Trophoblast cell (in vitro differentiated cells and primary cell): ENCODE measurements at regions not wholly inside any gene's neighbourhood (a gene's known extent, or its start where the extent isn't known, plus 50 kb on each side); places are given as distances from the start of the nearest gene placed in this dataset.

Source experiments
- DNase-seq, 2 donors: peaks; one replicate each; pipeline ENCODE4 v3.0.0-alpha.2; 2016
- H2AFZ ChIP-seq: 2 replicates; pipeline ENCODE4 v1.6.1; 2013; ENCODE audit warnings: low read length, moderate library complexity, mild to moderate bottlenecking; ENCODE audit not compliant: insufficient read depth, poor library complexity
- H2AK5ac ChIP-seq: 2 replicates; pipeline ENCODE4 v1.6.1; 2013; ENCODE audit warnings: mild to moderate bottlenecking, low read length
- H2BK120ac ChIP-seq: 2 replicates; pipeline ENCODE4 v1.6.1; 2013; ENCODE audit warnings: low read length, mild to moderate bottlenecking, moderate library complexity; ENCODE audit not compliant: insufficient read depth, poor library complexity
- H2BK12ac ChIP-seq: 2 replicates; pipeline ENCODE4 v1.6.1; 2013; ENCODE audit warnings: mild to moderate bottlenecking, low read length, moderate library complexity
- H2BK5ac ChIP-seq: 2 replicates; pipeline ENCODE4 v1.6.1; 2013; ENCODE audit warnings: low read length, low read depth, moderate library complexity, mild to moderate bottlenecking; ENCODE audit not compliant: poor library complexity
- H3K14ac ChIP-seq: 2 replicates; pipeline ENCODE4 v1.6.1; 2013; ENCODE audit warnings: mild to moderate bottlenecking, low read length
- H3K18ac ChIP-seq: 2 replicates; pipeline ENCODE4 v1.6.1; 2013; ENCODE audit warnings: mild to moderate bottlenecking, low read length
- H3K23ac ChIP-seq: 2 replicates; pipeline ENCODE4 v1.6.1; 2013; ENCODE audit warnings: low read length
- H3K27ac ChIP-seq: 2 replicates; pipeline ENCODE4 v1.5.1; 2013; ENCODE audit warnings: low read depth, mild to moderate bottlenecking, inconsistent platforms, low read length, moderate library complexity
- H3K27me3 ChIP-seq: 2 replicates; pipeline ENCODE4 v1.6.1; 2013; ENCODE audit warnings: inconsistent platforms, mild to moderate bottlenecking, low read length, moderate library complexity; ENCODE audit not compliant: insufficient read depth
- H3K36me3 ChIP-seq, 2 experiments: 1 replicate in 1 of 2; 2 replicates in 1 of 2; pipeline ENCODE4 v1.6.1; 2013; ENCODE audit warnings: low read length in 2 of 2, mild to moderate bottlenecking in 2 of 2, moderate library complexity in 1 of 2; ENCODE audit not compliant: insufficient read depth in 2 of 2, control insufficient read depth in 1 of 2
- H3K4ac ChIP-seq: 2 replicates; pipeline ENCODE4 v1.6.1; 2013; ENCODE audit warnings: low read depth, mild to moderate bottlenecking, low read length, moderate library complexity
- H3K4me1 ChIP-seq, 2 experiments: 1 replicate in 1 of 2; 2 replicates in 1 of 2; pipeline ENCODE4 v1.6.1; 2013; ENCODE audit warnings: low read length in 2 of 2, mild to moderate bottlenecking in 2 of 2, moderate library complexity in 1 of 2; ENCODE audit not compliant: insufficient read depth in 2 of 2, control insufficient read depth in 1 of 2
- H3K4me2 ChIP-seq: 2 replicates; pipeline ENCODE4 v1.6.1; 2013; ENCODE audit warnings: inconsistent platforms, mild to moderate bottlenecking, low read length, moderate library complexity
- H3K4me3 ChIP-seq: 2 replicates; pipeline ENCODE4 v1.5.1; 2013; ENCODE audit warnings: mild to moderate bottlenecking, low read depth, low read length, inconsistent platforms
- H3K79me1 ChIP-seq: one replicate; pipeline ENCODE4 v1.6.1; 2013; ENCODE audit warnings: low read length
- H3K79me2 ChIP-seq: 2 replicates; pipeline ENCODE4 v1.6.1; 2013; ENCODE audit warnings: low read length, mild to moderate bottlenecking; ENCODE audit not compliant: control insufficient read depth, insufficient read depth, poor library complexity
- H3K9ac ChIP-seq: 2 replicates; pipeline ENCODE4 v1.6.1; 2013; ENCODE audit warnings: mild to moderate bottlenecking, low read length
- H3K9me3 ChIP-seq: 2 replicates; pipeline ENCODE4 v1.6.1; 2013; ENCODE audit warnings: low read depth, mild to moderate bottlenecking, control low read depth, inconsistent platforms, low read length; ENCODE audit not compliant: insufficient read depth
- H4K12ac ChIP-seq: 2 replicates; pipeline ENCODE4 v1.6.1; 2013; ENCODE audit warnings: low read depth, mild to moderate bottlenecking, low read length, moderate library complexity
- H4K8ac ChIP-seq: 2 replicates; pipeline ENCODE4 v1.6.1; 2013; ENCODE audit warnings: low read depth, mild to moderate bottlenecking, low read length, moderate library complexity
- H4K91ac ChIP-seq: one replicate; pipeline ENCODE4 v1.6.1; 2013; ENCODE audit warnings: low read depth, mild to moderate bottlenecking, low read length, moderate library complexity
- WGBS: extraction: QIAGEN DNeasy Blood & Tissue Kit; methylation state at CpG from one replicate; pipeline ENCODE4 v1.1.7; 2013; ENCODE audit warnings: missing lambda C conversion rate; ENCODE audit not compliant: insufficient read length, insufficient coverage; ENCODE audit errors: extremely low coverage; 5-methylcytosine and 5-hydroxymethylcytosine counted together

GRCh38 chr10:78742406-78742729 lies 326.4 kb upstream of the ZMIZ1 start:
- Histone ChIP-seq H3K4me2 (no peak overlapping the region), H4K12ac (no peak overlapping the region), H3K36me3 (no peaks in the 10 kb centered on the region), H3K14ac (peak overlapping the region; percentile 10), H3K27ac (peak overlapping the region; percentile 0), H2BK5ac (peak overlapping the region; percentile 3), H3K18ac (peak overlapping the region; percentile 34), H2AFZ (no peak overlapping the region), H3K27me3 (no peaks in the 10 kb centered on the region), H4K8ac (peak overlapping the region; percentile 48), H2BK12ac (peak overlapping the region; percentile 92), H3K4ac (no peak overlapping the region), H2AK5ac (peak overlapping the region; percentile 75), H2BK120ac (peak overlapping the region; percentile 91), H4K91ac (peak overlapping the region; percentile 71), H3K23ac (no peak overlapping the region), H3K4me3 (no peak overlapping the region), H3K4me1 (peaks cover 17 to 34% of the 10 kb centered on the region in 2 experiments), H3K9me3 (no peaks in the 10 kb centered on the region), H3K79me2 (no peaks in the 10 kb centered on the region), H3K79me1 (peaks cover 16% of the 10 kb centered on the region), H3K9ac (no peak overlapping the region)
- DNase-seq: no peak
- WGBS: no CpG with 5 or more reads among the region's 5 CpGs

GRCh38 chr10:78742730-78743615 lies 325.8 kb upstream of the ZMIZ1 start:
- H2AFZ ChIP-seq: no peak overlapping the region
- no peak for DNase-seq
- peaks cover 17 to 36% of the 10 kb centered on the region in 2 experiments for H3K4me1 ChIP-seq
- no peaks in the 10 kb centered on the region for H3K9me3 ChIP-seq
- H3K18ac ChIP-seq: peak overlapping the region; percentile 34
- H3K9ac ChIP-seq: no peak overlapping the region
- peak overlapping the region; percentile 10 for H3K14ac ChIP-seq
- H4K8ac ChIP-seq: peak overlapping the region; percentile 54
- peak overlapping the region; percentile 30 for H3K27ac ChIP-seq
- H2BK5ac ChIP-seq: peak overlapping the region; percentile 3
- peak overlapping the region; percentile 92 for H2BK12ac ChIP-seq
- no peaks in the 10 kb centered on the region for H3K36me3 ChIP-seq
- H3K4ac ChIP-seq: no peak overlapping the region
- H4K91ac ChIP-seq: peak overlapping the region; percentile 71
- H3K23ac ChIP-seq: no peak overlapping the region
- no peak overlapping the region for H3K4me2 ChIP-seq
- H3K79me2 ChIP-seq: no peaks in the 10 kb centered on the region
- H4K12ac ChIP-seq: no peak overlapping the region
- no peaks in the 10 kb centered on the region for H3K27me3 ChIP-seq
- WGBS: no CpG with 5 or more reads among the region's 12 CpGs
- peak overlapping the region; percentile 91 for H2BK120ac ChIP-seq
- H3K79me1 ChIP-seq: peaks cover 18% of the 10 kb centered on the region
- peak overlapping the region; percentile 75 for H2AK5ac ChIP-seq
- H3K4me3 ChIP-seq: no peak overlapping the region

GRCh38 chr10:78744056-78744455 lies 324.7 kb upstream of the ZMIZ1 start:
- no peak overlapping the region for H3K4me2 ChIP-seq
- H2AFZ ChIP-seq: no peak overlapping the region
- no peak overlapping the region for H3K23ac ChIP-seq
- peak overlapping the region; percentile 41 for H2BK5ac ChIP-seq
- no peak overlapping the region for H4K8ac ChIP-seq
- DNase-seq: no peak
- peak overlapping the region; percentile 36 for H2AK5ac ChIP-seq
- H3K27ac ChIP-seq: no peak overlapping the region
- no peak overlapping the region for H3K4ac ChIP-seq
- H3K79me2 ChIP-seq: no peaks in the 10 kb centered on the region
- WGBS: no CpG with 5 or more reads among the region's 5 CpGs
- H3K18ac ChIP-seq: peak overlapping the region; percentile 42
- no peaks in the 10 kb centered on the region for H3K27me3 ChIP-seq
- H3K4me1 ChIP-seq: peaks cover 17 to 36% of the 10 kb centered on the region in 2 experiments
- no peaks in the 10 kb centered on the region for H3K9me3 ChIP-seq
- H3K36me3 ChIP-seq: no peaks in the 10 kb centered on the region
- H3K9ac ChIP-seq: no peak overlapping the region
- peak overlapping the region; percentile 91 for H2BK12ac ChIP-seq
- peak overlapping the region; percentile 40 for H2BK120ac ChIP-seq
- peak overlapping the region; percentile 87 for H4K91ac ChIP-seq
- no peak overlapping the region for H4K12ac ChIP-seq
- no peak overlapping the region for H3K4me3 ChIP-seq
- peak overlapping the region; percentile 64 for H3K14ac ChIP-seq
- peaks cover 18% of the 10 kb centered on the region for H3K79me1 ChIP-seq

GRCh38 chr10:78744491-78745090 lies 324.2 kb upstream of the ZMIZ1 start:
- H3K18ac ChIP-seq: peak overlapping the region; percentile 54
- peak overlapping the region; percentile 64 for H3K14ac ChIP-seq
- H4K8ac ChIP-seq: peak overlapping the region; percentile 29
- no CpG with 5 or more reads among the region's 10 CpGs for WGBS
- H3K9ac ChIP-seq: no peak overlapping the region
- H3K4me3 ChIP-seq: no peak overlapping the region
- H2AK5ac ChIP-seq: peak overlapping the region; percentile 92
- H2BK120ac ChIP-seq: peak overlapping the region; percentile 55
- no peak overlapping the region for H3K27ac ChIP-seq
- no peak overlapping the region for H4K12ac ChIP-seq
- H4K91ac ChIP-seq: peak overlapping the region; percentile 87
- peaks cover 18% of the 10 kb centered on the region for H3K79me1 ChIP-seq
- peak overlapping the region; percentile 91 for H2BK12ac ChIP-seq
- H3K23ac ChIP-seq: no peak overlapping the region
- no peak overlapping the region for H3K4me2 ChIP-seq
- no peaks in the 10 kb centered on the region for H3K27me3 ChIP-seq
- H3K79me2 ChIP-seq: no peaks in the 10 kb centered on the region
- no peak for DNase-seq
- H3K9me3 ChIP-seq: no peaks in the 10 kb centered on the region
- H3K4me1 ChIP-seq: peaks cover 17 to 36% of the 10 kb centered on the region in 2 experiments
- peak overlapping the region; percentile 10 for H3K4ac ChIP-seq
- H2AFZ ChIP-seq: peak overlapping the region; percentile 21
- H3K36me3 ChIP-seq: no peaks in the 10 kb centered on the region
- H2BK5ac ChIP-seq: peak overlapping the region; percentile 62
